DOHH2 (cell line): ENCODE measurements at regions not wholly inside any gene's neighbourhood (a gene's known extent, or its start where the extent isn't known, plus 50 kb on each side); places are given as distances from the start of the nearest gene placed in this dataset.

Source experiments
- H3F3A ChIP-seq: fragments of 200-600 bp; sonication (generic), shearing (Covaris generic); 2 replicates; pipeline ENCODE4 v1.6.0; 2016; ENCODE audit warnings: antibody characterized with exemption, mild to moderate bottlenecking; ENCODE audit not compliant: control insufficient read depth, insufficient read depth
- H3K27ac ChIP-seq: fragments of 200-600 bp; sonication (generic); 2 replicates; pipeline ENCODE4 v1.5.1; 2014; ENCODE audit warnings: low read depth, mild to moderate bottlenecking, low read length, moderate library complexity
- H3K27me3 ChIP-seq: fragments of 200-600 bp; sonication (generic); 2 replicates; pipeline ENCODE4 v1.6.1; 2014; ENCODE audit warnings: mild to moderate bottlenecking, low read length, mixed read lengths; ENCODE audit not compliant: control insufficient read depth
- H3K36me3 ChIP-seq: fragments of 200-600 bp; sonication (generic); 2 replicates; pipeline ENCODE4 v1.6.1; 2014; ENCODE audit warnings: mild to moderate bottlenecking, low read length, moderate library complexity, mixed read lengths; ENCODE audit not compliant: control insufficient read depth
- H3K4me1 ChIP-seq: fragments of 200-600 bp; sonication (generic); 2 replicates; pipeline ENCODE4 v1.6.1; 2014; ENCODE audit warnings: mild to moderate bottlenecking, low read length, mixed read lengths; ENCODE audit not compliant: control insufficient read depth
- H3K4me2 ChIP-seq: fragments of 200-600 bp; sonication (generic); 2 replicates; pipeline ENCODE4 v1.6.0; 2014; ENCODE audit warnings: mild to moderate bottlenecking, low read length, moderate library complexity
- H3K4me3 ChIP-seq: fragments of 200-600 bp; sonication (generic); 2 replicates; pipeline ENCODE4 v1.5.1; 2014; ENCODE audit warnings: mild to moderate bottlenecking, low read length, mixed read lengths
- H3K79me2 ChIP-seq: fragments of 200-600 bp; sonication (generic); 2 replicates; pipeline ENCODE4 v1.6.1; 2014; ENCODE audit warnings: mild to moderate bottlenecking, low read length, mixed read lengths; ENCODE audit not compliant: control insufficient read depth
- H3K9me2 ChIP-seq: fragments of 200-600 bp; sonication (generic); replicated peaks from 2 replicates; pipeline ENCODE4 v1.6.1; 2014; ENCODE audit warnings: mild to moderate bottlenecking, low read length, mixed read lengths; ENCODE audit not compliant: control insufficient read depth
- H3K9me3 ChIP-seq: fragments of 200-600 bp; sonication (generic); 2 replicates; pipeline ENCODE4 v1.6.1; 2014; ENCODE audit warnings: antibody characterized with exemption, low read length, mixed read lengths; ENCODE audit not compliant: control insufficient read depth, insufficient read depth
- H4K20me1 ChIP-seq: fragments of 200-600 bp; sonication (generic); 2 replicates; pipeline ENCODE4 v1.6.0; 2014; ENCODE audit warnings: low read depth, mild to moderate bottlenecking, antibody characterized with exemption, low read length, moderate library complexity; ENCODE audit not compliant: control insufficient read depth, insufficient read depth
- CTCF ChIP-seq: fragments of 200-600 bp; sonication (generic); IDR thresholded peaks from one replicate; pipeline ENCODE4 v1.5.1; 2014; ENCODE audit warnings: antibody characterized with exemption, mild to moderate bottlenecking, low read depth, low read length; ENCODE audit not compliant: poor library complexity, severe bottlenecking
- EZH2phosphoT487 ChIP-seq: fragments of 200-600 bp; sonication (generic); IDR thresholded peaks from 2 replicates; pipeline ENCODE4 v1.6.1; 2017; ENCODE audit warnings: borderline replicate concordance, mild to moderate bottlenecking, antibody characterized with exemption, low read length, moderate library complexity, mixed read lengths

GRCh38 chr9:89864257-89864656 is 259.4 kb downstream of the GADD45G start:
- no peaks in the 10 kb centered on the region for H4K20me1 ChIP-seq
- no peaks in the 10 kb centered on the region for H3K4me1 ChIP-seq
- H3K4me2 ChIP-seq: no peak overlapping the region
- H3F3A ChIP-seq: no peaks in the 10 kb centered on the region
- H3K27me3 ChIP-seq: no peaks in the 10 kb centered on the region
- H3K36me3 ChIP-seq: no peaks in the 10 kb centered on the region
- H3K9me3 ChIP-seq: no peaks in the 10 kb centered on the region
- no peak overlapping the region for H3K4me3 ChIP-seq
- no peak overlapping the region for H3K27ac ChIP-seq
- H3K79me2 ChIP-seq: no peaks in the 10 kb centered on the region
- no peaks in the 10 kb centered on the region for H3K9me2 ChIP-seq
- no peak for TF ChIP-seq EZH2phosphoT487
- TF ChIP-seq CTCF: no peak

- Histone ChIP-seq H3F3A (no peaks in the 10 kb centered on the region), H3K27me3 (no peaks in the 10 kb centered on the region), H3K9me2 (no peaks in the 10 kb centered on the region), H3K4me3 (no peak overlapping the region), H3K27ac (no peak overlapping the region), H3K36me3 (no peaks in the 10 kb centered on the region), H3K9me3 (no peaks in the 10 kb centered on the region), H3K4me1 (no peaks in the 10 kb centered on the region), H3K4me2 (no peak overlapping the region), H4K20me1 (no peaks in the 10 kb centered on the region), H3K79me2 (no peaks in the 10 kb centered on the region)
- TF ChIP-seq CTCF (no peak), EZH2phosphoT487 (no peak)
Measured at GRCh38 chr9:89864731-89865130, 259.9 kb downstream of the GADD45G start.

- no peaks in the 10 kb centered on the region for H3K36me3 ChIP-seq
- H3K79me2 ChIP-seq: no peaks in the 10 kb centered on the region
- no peaks in the 10 kb centered on the region for H3K9me2 ChIP-seq
- H3F3A ChIP-seq: no peaks in the 10 kb centered on the region
- no peaks in the 10 kb centered on the region for H4K20me1 ChIP-seq
- no peak overlapping the region for H3K27ac ChIP-seq
- H3K4me1 ChIP-seq: no peaks in the 10 kb centered on the region
- H3K27me3 ChIP-seq: no peaks in the 10 kb centered on the region
- no peak for TF ChIP-seq CTCF
- TF ChIP-seq EZH2phosphoT487: no peak
- H3K4me3 ChIP-seq: no peak overlapping the region
- H3K4me2 ChIP-seq: no peak overlapping the region
- H3K9me3 ChIP-seq: no peaks in the 10 kb centered on the region
Measured at GRCh38 chr9:89865357-89865756, 260.5 kb downstream of the GADD45G start.

- H3K4me1 ChIP-seq: no peaks in the 10 kb centered on the region
- H3K9me3 ChIP-seq: no peaks in the 10 kb centered on the region
- TF ChIP-seq CTCF (no peak), EZH2phosphoT487 (no peak)
- H3F3A ChIP-seq: no peaks in the 10 kb centered on the region
- H3K27ac ChIP-seq: no peak overlapping the region
- no peaks in the 10 kb centered on the region for H4K20me1 ChIP-seq
- no peak overlapping the region for H3K4me3 ChIP-seq
- no peaks in the 10 kb centered on the region for H3K27me3 ChIP-seq
- H3K36me3 ChIP-seq: no peaks in the 10 kb centered on the region
- H3K9me2 ChIP-seq: no peaks in the 10 kb centered on the region
- H3K4me2 ChIP-seq: no peak overlapping the region
- H3K79me2 ChIP-seq: no peaks in the 10 kb centered on the region
Measured at GRCh38 chr9:89865981-89866380, 261.2 kb downstream of the GADD45G start.
